A673 (cell line): ENCODE measurements at regions not wholly inside any gene's neighbourhood (a gene's known extent, or its start where the extent isn't known, plus 50 kb on each side); places are given as distances from the start of the nearest gene placed in this dataset.

ENCODE experiments used
- BruUV-seq: library from RNA; stranded (reverse); fragments of 400-500 nt; replicated peaks from 2 replicates; lab custom pipeline; 2021; lab: Mats Ljungman, UMichigan
- CTCF ChIA-PET: fragments of 300-600 bp; sonication (Branson Sonifier 250); formaldehyde crosslinking; loops from one replicate; lab custom pipeline; 2022; ENCODE audit warnings: antibody characterized with exemption; lab: Charles Lee
- POLR2A ChIA-PET: fragments of 300-600 bp; sonication (Branson Sonifier 250); formaldehyde crosslinking; loops from one replicate; lab custom pipeline; 2022; ENCODE audit warnings: antibody characterized with exemption; ENCODE audit not compliant: low non-redundant PET; lab: Charles Lee
- DNase-seq: peaks from one replicate; pipeline ENCODE4 v3.0.0-alpha.2; 2015; ENCODE audit warnings: low spot score
- H3K27ac ChIP-seq: fragments of 200-600 bp; sonication (generic); 2 replicates; pipeline ENCODE4 v1.5.1; 2016; ENCODE audit warnings: mixed run types, low read depth, mild to moderate bottlenecking, mixed read lengths, antibody characterized with exemption, low read length; ENCODE audit not compliant: poor library complexity, severe bottlenecking
- H3K27me3 ChIP-seq: fragments of 200-600 bp; sonication (generic); replicated peaks from 2 replicates; pipeline ENCODE4 v1.6.1; 2017; ENCODE audit warnings: mixed run types, low read depth, mild to moderate bottlenecking, mixed read lengths, antibody characterized with exemption, low read length; ENCODE audit not compliant: insufficient read depth, poor library complexity
- H3K36me3 ChIP-seq: fragments of 200-600 bp; sonication (generic); 2 replicates; pipeline ENCODE4 v1.6.1; 2016; ENCODE audit warnings: mixed run types, mild to moderate bottlenecking, mixed read lengths, antibody characterized with exemption, low read length; ENCODE audit not compliant: insufficient read depth, poor library complexity, severe bottlenecking
- H3K4me1 ChIP-seq: fragments of 200-600 bp; sonication (generic); 2 replicates; pipeline ENCODE4 v1.6.1; 2017; ENCODE audit warnings: mixed run types, mild to moderate bottlenecking, mixed read lengths, antibody characterized with exemption, low read length; ENCODE audit not compliant: insufficient read depth, poor library complexity, severe bottlenecking
- H3K4me3 ChIP-seq: fragments of 200-600 bp; sonication (generic); 2 replicates; pipeline ENCODE4 v1.5.1; 2016; ENCODE audit warnings: low read depth, mixed run types, mild to moderate bottlenecking, mixed read lengths, low read length; ENCODE audit not compliant: poor library complexity, severe bottlenecking
- H3K9me3 ChIP-seq: fragments of 200-600 bp; sonication (generic); 2 replicates; pipeline ENCODE4 v1.6.1; 2016; ENCODE audit warnings: mixed run types, low read depth, mild to moderate bottlenecking, mixed read lengths, antibody characterized with exemption, low read length; ENCODE audit not compliant: poor library complexity, severe bottlenecking
- CTCF ChIP-seq: fragments of 300-800, 200-600 bp; sonication (generic); conservative IDR thresholded peaks from 2 replicates; pipeline ENCODE4 v1.5.1; 2017; ENCODE audit warnings: low read depth, mild to moderate bottlenecking, antibody characterized with exemption, low read length, moderate library complexity, mixed read lengths
- EZH2 ChIP-seq: fragments of 200-600 bp; sonication (generic); IDR thresholded peaks from 2 replicates; pipeline ENCODE4 v1.6.1; 2017; ENCODE audit warnings: borderline replicate concordance, low read depth, mild to moderate bottlenecking, mixed read lengths, antibody characterized with exemption, low read length; ENCODE audit not compliant: poor library complexity, severe bottlenecking
- intact Hi-C: fragments of 100-400 bp; cut with micrococcal nuclease; formaldehyde crosslinking; loops from one replicate; pipeline ENCODE4 v1.10.0; 2022; ENCODE audit not compliant: unreplicated experiment

- BruUV-seq = no TSS peak
- Histone ChIP-seq H3K4me3 (no peak overlapping the region), H3K36me3 (no peaks in the 10 kb centered on the region), H3K27me3 (no peaks in the 10 kb centered on the region), H3K27ac (no peak overlapping the region), H3K4me1 (no peaks in the 10 kb centered on the region), H3K9me3 (no peaks in the 10 kb centered on the region)
- no peak for DNase-seq
- TF ChIP-seq EZH2 (no peak), CTCF (no peak)
- CTCF ChIA-PET = no interaction called here
- intact Hi-C loops = no loop called here
- POLR2A ChIA-PET = no interaction called here
These were observed 65.8 kb upstream of the ATF3 start for GRCh38 chr1:212542761-212543187.

GRCh38 chr1:212544110-212544509, 64.5 kb upstream of the ATF3 start:
- DNase-seq = no peak
- POLR2A ChIA-PET = no interaction called here
- no TSS peak for BruUV-seq
- no peaks in the 10 kb centered on the region for H3K27me3 ChIP-seq
- H3K9me3 ChIP-seq = no peaks in the 10 kb centered on the region
- no peaks in the 10 kb centered on the region for H3K4me1 ChIP-seq
- CTCF ChIA-PET = no interaction called here
- intact Hi-C loops = no loop called here
- H3K27ac ChIP-seq = no peak overlapping the region
- TF ChIP-seq CTCF = no peak
- no peak for TF ChIP-seq EZH2
- no peaks in the 10 kb centered on the region for H3K36me3 ChIP-seq
- H3K4me3 ChIP-seq = no peak overlapping the region

GRCh38 chr1:212545941-212546635, 62.5 kb upstream of the ATF3 start:
- CTCF ChIA-PET = interaction anchor here (1.0 kb wide), 1 partner anchor 69 kb away, joined by 3 read pairs; no protein-coding TSS in a partner anchor
- no peaks in the 10 kb centered on the region for H3K27me3 ChIP-seq
- H3K4me3 ChIP-seq = no peak overlapping the region
- no peaks in the 10 kb centered on the region for H3K4me1 ChIP-seq
- intact Hi-C loops = no loop called here
- no peak overlapping the region for H3K27ac ChIP-seq
- POLR2A ChIA-PET = no interaction called here
- no peaks in the 10 kb centered on the region for H3K36me3 ChIP-seq
- no TSS peak for BruUV-seq
- TF ChIP-seq EZH2 = no peak
- no peak for TF ChIP-seq CTCF
- DNase-seq = no peak
- H3K9me3 ChIP-seq = no peaks in the 10 kb centered on the region
